ENCODE measurements at regions not wholly inside any gene's neighbourhood (a gene's known extent, or its start where the extent isn't known, plus 50 kb on each side); places are given as distances from the start of the nearest gene placed in this dataset.

DNA sequence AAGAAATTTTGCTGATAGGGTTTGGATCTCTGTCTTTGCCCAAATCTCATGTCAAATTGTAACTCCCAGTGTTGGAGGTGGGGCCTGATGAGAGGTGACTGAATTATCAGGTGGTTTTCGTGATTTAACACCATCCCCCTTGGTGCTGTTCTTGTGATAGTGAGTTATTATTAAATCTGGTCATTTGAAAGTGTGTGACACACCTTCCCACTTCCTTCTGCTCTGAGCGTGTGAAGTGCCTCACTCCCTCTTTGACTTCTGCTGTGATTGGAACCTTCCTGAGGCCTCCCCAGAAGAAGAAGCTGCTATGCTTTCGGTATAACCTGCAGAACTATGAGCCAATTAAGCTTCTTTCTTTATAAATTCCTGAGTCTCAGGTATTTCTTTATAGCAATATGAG lies 632.0 kb downstream of the SLITRK5 start:
- no peak for DNase-seq
- H3K4me1 ChIP-seq (ENCODE audit: control insufficient read depth in 1 of 2, insufficient read depth in 2 of 2, low read length in 2 of 2): no peaks in the 10 kb centered on the region
- no peaks in the 10 kb centered on the region for H3K79me1 ChIP-seq (ENCODE audit: low read length)
- no peaks in the 10 kb centered on the region for H3K27me3 ChIP-seq (ENCODE audit: insufficient read depth, low read length)
- H2BK12ac ChIP-seq (ENCODE audit: low read length): no peak overlapping the region
- no peak overlapping the region for H2AFZ ChIP-seq (ENCODE audit: insufficient read depth, low read length, poor library complexity)
- no peak overlapping the region for H3K27ac ChIP-seq (ENCODE audit: low read depth, low read length)
- no peak overlapping the region for H4K91ac ChIP-seq (ENCODE audit: low read depth, low read length)
- H3K4me3 ChIP-seq (ENCODE audit: low read depth, low read length): no peak overlapping the region
- no peak overlapping the region for H2AK5ac ChIP-seq (ENCODE audit: low read length)
- no peak overlapping the region for H3K4me2 ChIP-seq (ENCODE audit: low read length)
- H4K12ac ChIP-seq (ENCODE audit: low read depth, low read length): no peak overlapping the region
- H3K9ac ChIP-seq (ENCODE audit: low read length): no peak overlapping the region
- no peak overlapping the region for H4K8ac ChIP-seq (ENCODE audit: low read depth, low read length)
- H3K14ac ChIP-seq (ENCODE audit: low read length): no peak overlapping the region
- no peaks in the 10 kb centered on the region for H3K79me2 ChIP-seq (ENCODE audit: control insufficient read depth, insufficient read depth, low read length, poor library complexity)
- no peak overlapping the region for H3K23ac ChIP-seq (ENCODE audit: low read length)
- peaks cover 3% of the 10 kb centered on the region for H3K9me3 ChIP-seq (ENCODE audit: insufficient read depth, low read depth, low read length)
- H3K36me3 ChIP-seq (ENCODE audit: control insufficient read depth in 1 of 2, insufficient read depth in 2 of 2, low read length in 2 of 2): no peaks in the 10 kb centered on the region
- H2BK5ac ChIP-seq (ENCODE audit: low read depth, low read length, poor library complexity): no peak overlapping the region
- H3K18ac ChIP-seq (ENCODE audit: low read length): no peak overlapping the region
- H2BK120ac ChIP-seq (ENCODE audit: insufficient read depth, low read length, poor library complexity): no peak overlapping the region
- WGBS (ENCODE audit: extremely low coverage, insufficient coverage, insufficient read length): no CpG with 5 or more reads among the region's 3 CpGs
- no peak overlapping the region for H3K4ac ChIP-seq (ENCODE audit: low read depth, low read length)

DNA sequence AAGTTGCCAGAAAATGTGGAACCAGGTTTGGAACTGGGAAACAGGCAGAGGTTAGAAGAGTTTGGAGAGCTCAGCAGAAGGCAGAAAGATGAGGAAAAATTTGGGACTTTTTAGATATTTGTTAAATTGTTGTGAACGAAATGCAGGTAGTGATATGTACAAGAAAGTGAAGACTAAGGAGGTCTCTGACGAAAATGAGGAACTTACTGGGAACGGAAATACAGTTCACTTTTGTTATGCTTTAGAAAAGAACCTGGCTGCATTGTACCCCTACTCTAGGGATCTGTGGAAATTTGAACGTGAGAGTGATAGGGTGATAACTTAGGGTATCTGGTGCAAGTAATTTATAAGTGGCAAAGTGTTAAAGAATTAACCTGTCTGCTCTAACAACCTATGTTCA lies 632.4 kb downstream of the SLITRK5 start:
- Histone ChIP-seq H3K36me3 (ENCODE audit: control insufficient read depth in 1 of 2, insufficient read depth in 2 of 2, low read length in 2 of 2) (no peaks in the 10 kb centered on the region), H3K27ac (ENCODE audit: low read depth, low read length) (no peak overlapping the region), H3K18ac (ENCODE audit: low read length) (no peak overlapping the region), H3K14ac (ENCODE audit: low read length) (no peak overlapping the region), H3K4me1 (ENCODE audit: control insufficient read depth in 1 of 2, insufficient read depth in 2 of 2, low read length in 2 of 2) (no peaks in the 10 kb centered on the region), H2AFZ (ENCODE audit: insufficient read depth, low read length, poor library complexity) (no peak overlapping the region), H2BK120ac (ENCODE audit: insufficient read depth, low read length, poor library complexity) (no peak overlapping the region), H3K4me2 (ENCODE audit: low read length) (no peak overlapping the region), H3K79me2 (ENCODE audit: control insufficient read depth, insufficient read depth, low read length, poor library complexity) (no peaks in the 10 kb centered on the region), H3K9ac (ENCODE audit: low read length) (no peak overlapping the region), H4K91ac (ENCODE audit: low read depth, low read length) (no peak overlapping the region), H3K4ac (ENCODE audit: low read depth, low read length) (no peak overlapping the region), H3K23ac (ENCODE audit: low read length) (no peak overlapping the region), H3K9me3 (ENCODE audit: insufficient read depth, low read depth, low read length) (peaks cover 3% of the 10 kb centered on the region), H2BK5ac (ENCODE audit: low read depth, low read length, poor library complexity) (no peak overlapping the region), H2BK12ac (ENCODE audit: low read length) (no peak overlapping the region), H3K27me3 (ENCODE audit: insufficient read depth, low read length) (no peaks in the 10 kb centered on the region), H4K8ac (ENCODE audit: low read depth, low read length) (no peak overlapping the region), H4K12ac (ENCODE audit: low read depth, low read length) (no peak overlapping the region), H2AK5ac (ENCODE audit: low read length) (no peak overlapping the region), H3K79me1 (ENCODE audit: low read length) (no peaks in the 10 kb centered on the region), H3K4me3 (ENCODE audit: low read depth, low read length) (no peak overlapping the region)
- no peak for DNase-seq
- 100% methylated on average over 1 of the region's 4 CpGs for WGBS (ENCODE audit: extremely low coverage, insufficient coverage, insufficient read length)

DNA sequence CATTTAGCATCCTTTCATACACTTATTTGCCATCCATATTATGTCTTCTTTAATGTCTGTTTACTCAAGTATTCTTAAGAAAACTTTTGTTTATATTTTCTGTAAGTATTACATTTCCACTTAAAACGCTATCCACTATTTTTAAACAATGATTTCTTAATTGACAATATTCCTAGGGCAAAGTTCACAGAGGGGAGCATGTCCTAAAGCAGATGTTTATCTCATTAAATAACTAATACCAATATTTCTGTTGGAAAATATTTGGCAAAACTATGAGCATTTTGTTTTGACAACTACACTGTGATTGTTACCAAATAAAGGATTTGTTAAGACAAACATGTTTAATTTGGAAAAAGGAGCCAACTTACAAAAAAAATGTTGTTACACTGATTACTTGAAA lies 643.3 kb downstream of the SLITRK5 start:
- no peaks in the 10 kb centered on the region for H3K9me3 ChIP-seq (ENCODE audit: insufficient read depth, low read depth, low read length)
- H3K4me3 ChIP-seq (ENCODE audit: low read depth, low read length): no peak overlapping the region
- H2AK5ac ChIP-seq (ENCODE audit: low read length): no peak overlapping the region
- DNase-seq: no peak
- H3K4me1 ChIP-seq (ENCODE audit: control insufficient read depth in 1 of 2, insufficient read depth in 2 of 2, low read length in 2 of 2): no peaks in the 10 kb centered on the region
- no peak overlapping the region for H4K91ac ChIP-seq (ENCODE audit: low read depth, low read length)
- no peaks in the 10 kb centered on the region for H3K79me2 ChIP-seq (ENCODE audit: control insufficient read depth, insufficient read depth, low read length, poor library complexity)
- no peak overlapping the region for H3K18ac ChIP-seq (ENCODE audit: low read length)
- WGBS (ENCODE audit: extremely low coverage, insufficient coverage, insufficient read length): no CpG with 5 or more reads among the region's 1 CpG
- no peaks in the 10 kb centered on the region for H3K27me3 ChIP-seq (ENCODE audit: insufficient read depth, low read length)
- no peak overlapping the region for H2BK12ac ChIP-seq (ENCODE audit: low read length)
- H3K4me2 ChIP-seq (ENCODE audit: low read length): no peak overlapping the region
- H3K27ac ChIP-seq (ENCODE audit: low read depth, low read length): no peak overlapping the region
- no peak overlapping the region for H3K9ac ChIP-seq (ENCODE audit: low read length)
- no peak overlapping the region for H2BK120ac ChIP-seq (ENCODE audit: insufficient read depth, low read length, poor library complexity)
- H3K36me3 ChIP-seq (ENCODE audit: control insufficient read depth in 1 of 2, insufficient read depth in 2 of 2, low read length in 2 of 2): no peaks in the 10 kb centered on the region
- no peak overlapping the region for H3K4ac ChIP-seq (ENCODE audit: low read depth, low read length)
- no peaks in the 10 kb centered on the region for H3K79me1 ChIP-seq (ENCODE audit: low read length)
- H3K23ac ChIP-seq (ENCODE audit: low read length): no peak overlapping the region
- no peak overlapping the region for H4K12ac ChIP-seq (ENCODE audit: low read depth, low read length)
- no peak overlapping the region for H2BK5ac ChIP-seq (ENCODE audit: low read depth, low read length, poor library complexity)
- no peak overlapping the region for H2AFZ ChIP-seq (ENCODE audit: insufficient read depth, low read length, poor library complexity)
- no peak overlapping the region for H3K14ac ChIP-seq (ENCODE audit: low read length)
- no peak overlapping the region for H4K8ac ChIP-seq (ENCODE audit: low read depth, low read length)

DNA sequence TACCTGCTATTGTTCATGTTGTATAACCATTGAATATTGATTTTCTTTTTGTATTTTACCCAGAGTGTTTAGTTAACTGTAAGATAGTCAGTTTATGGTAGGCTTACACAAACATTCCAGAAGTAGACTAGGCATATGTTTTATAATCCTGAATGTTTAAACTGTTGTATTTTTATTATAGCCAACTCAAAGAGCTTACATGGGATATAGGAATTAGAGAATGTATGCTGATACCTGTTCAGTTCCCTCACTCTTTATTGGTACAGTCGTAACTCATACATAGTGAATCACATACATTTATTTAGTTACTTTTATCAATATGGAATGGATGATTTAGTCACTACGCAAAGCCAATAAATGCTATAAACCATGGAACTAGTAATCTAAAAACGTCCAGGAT lies 657.9 kb downstream of the SLITRK5 start:
- Histone ChIP-seq H2BK5ac (ENCODE audit: low read depth, low read length, poor library complexity) (no peak overlapping the region), H3K4me1 (ENCODE audit: control insufficient read depth in 1 of 2, insufficient read depth in 2 of 2, low read length in 2 of 2) (no peaks in the 10 kb centered on the region), H3K9ac (ENCODE audit: low read length) (no peak overlapping the region), H3K36me3 (ENCODE audit: control insufficient read depth in 1 of 2, insufficient read depth in 2 of 2, low read length in 2 of 2) (no peaks in the 10 kb centered on the region), H2BK12ac (ENCODE audit: low read length) (no peak overlapping the region), H3K27me3 (ENCODE audit: insufficient read depth, low read length) (no peaks in the 10 kb centered on the region), H3K79me2 (ENCODE audit: control insufficient read depth, insufficient read depth, low read length, poor library complexity) (no peaks in the 10 kb centered on the region), H2AFZ (ENCODE audit: insufficient read depth, low read length, poor library complexity) (no peak overlapping the region), H3K79me1 (ENCODE audit: low read length) (no peaks in the 10 kb centered on the region), H4K12ac (ENCODE audit: low read depth, low read length) (no peak overlapping the region), H3K4me3 (ENCODE audit: low read depth, low read length) (no peak overlapping the region), H2AK5ac (ENCODE audit: low read length) (no peak overlapping the region), H4K8ac (ENCODE audit: low read depth, low read length) (no peak overlapping the region), H2BK120ac (ENCODE audit: insufficient read depth, low read length, poor library complexity) (no peak overlapping the region), H3K4ac (ENCODE audit: low read depth, low read length) (no peak overlapping the region), H3K18ac (ENCODE audit: low read length) (no peak overlapping the region), H3K27ac (ENCODE audit: low read depth, low read length) (no peak overlapping the region), H3K4me2 (ENCODE audit: low read length) (no peak overlapping the region), H4K91ac (ENCODE audit: low read depth, low read length) (no peak overlapping the region), H3K9me3 (ENCODE audit: insufficient read depth, low read depth, low read length) (no peaks in the 10 kb centered on the region), H3K14ac (ENCODE audit: low read length) (no peak overlapping the region), H3K23ac (ENCODE audit: low read length) (no peak overlapping the region)
- no peak for DNase-seq
- no CpG with 5 or more reads among the region's 3 CpGs for WGBS (ENCODE audit: extremely low coverage, insufficient coverage, insufficient read length)

Data from trophoblast cell (in vitro differentiated cells and primary cell).